ENCODE measurements at regions not wholly inside any gene's neighbourhood (a gene's known extent, or its start where the extent isn't known, plus 50 kb on each side); places are given as distances from the start of the nearest gene placed in this dataset.
"Not testable (repeated sequence)": the region's sequence is repeated elsewhere in the genome, so short reads cannot be mapped to it uniquely, and the experiment has no call there.

GRCh38 chrX:138849521-138849920 is 138.0 kb upstream of the FGF13 start:
- ATAC-seq (no peak), DNase-seq (no peak)
- intact Hi-C loops (cut with micrococcal nuclease): no loop called here

GRCh38 chrX:138847930-138848329 is 136.4 kb upstream of the FGF13 start:
- intact Hi-C loops (cut with micrococcal nuclease): no loop called here
- DNase-seq (no peak), ATAC-seq (no peak)

DNA sequence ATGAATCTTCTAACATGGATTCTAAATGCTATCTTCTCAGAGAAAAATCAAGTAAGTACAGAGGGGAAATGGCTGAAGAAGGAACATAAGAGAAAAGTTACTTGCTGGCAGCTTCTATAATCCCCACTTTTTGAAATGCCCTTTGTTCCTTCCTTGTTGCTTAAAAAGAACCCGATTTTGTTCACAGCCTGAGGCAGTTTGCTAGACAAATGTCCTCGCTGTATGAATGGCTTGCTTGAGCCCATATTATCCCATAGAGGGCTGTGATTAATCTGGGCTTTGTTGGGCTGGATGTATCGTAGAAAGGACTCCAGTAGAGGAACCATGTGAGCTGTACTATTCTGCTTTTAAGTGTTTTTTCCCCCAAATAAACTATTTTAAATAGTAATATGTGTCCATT is 134.3 kb upstream of the FGF13 start:
- no peak for ATAC-seq
- intact Hi-C loops (cut with micrococcal nuclease): no loop called here
- DNase-seq: no peak

DNA sequence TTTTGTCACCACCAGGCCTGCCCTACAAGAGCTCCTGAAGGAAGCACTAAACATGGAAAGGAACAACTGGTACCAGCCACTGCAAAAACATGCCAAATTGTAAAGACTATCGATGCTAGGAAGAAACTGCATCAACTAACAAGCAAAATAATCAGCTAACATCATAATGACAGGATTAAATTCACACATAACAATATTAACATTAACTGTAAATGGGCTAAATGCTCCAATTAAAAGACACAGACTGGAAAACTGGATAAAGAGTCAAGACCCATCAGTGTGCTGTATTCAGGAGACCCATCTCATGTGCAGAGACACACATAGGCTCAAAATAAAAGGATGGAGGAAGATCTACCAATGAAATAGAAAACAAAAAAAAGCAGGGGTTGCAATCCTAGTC is 95.9 kb upstream of the FGF13 start:
- ATAC-seq; DNase-seq; intact Hi-C loops (cut with micrococcal nuclease): not testable (repeated sequence)

DNA sequence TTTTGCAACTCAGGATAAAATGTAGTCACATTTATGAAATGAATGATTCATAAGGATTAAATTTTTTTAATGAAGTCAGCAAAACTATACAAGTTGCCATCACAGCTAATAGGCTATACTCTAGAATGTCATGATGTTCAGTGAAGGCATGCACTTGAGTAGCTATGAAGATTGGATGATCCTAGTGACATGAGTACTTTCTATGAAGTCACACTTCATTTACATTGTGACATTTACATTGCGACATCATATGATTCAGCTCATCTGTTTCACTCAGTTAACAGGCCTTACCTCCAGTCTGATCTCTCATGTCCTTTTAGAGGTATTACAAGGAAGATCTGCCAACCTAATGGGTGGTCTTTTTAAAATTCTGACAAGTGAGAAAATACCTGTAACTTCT is 82.7 kb upstream of the FGF13 start:
- intact Hi-C loops (cut with micrococcal nuclease): no loop called here
- DNase-seq (no peak), ATAC-seq (no peak)

DNA sequence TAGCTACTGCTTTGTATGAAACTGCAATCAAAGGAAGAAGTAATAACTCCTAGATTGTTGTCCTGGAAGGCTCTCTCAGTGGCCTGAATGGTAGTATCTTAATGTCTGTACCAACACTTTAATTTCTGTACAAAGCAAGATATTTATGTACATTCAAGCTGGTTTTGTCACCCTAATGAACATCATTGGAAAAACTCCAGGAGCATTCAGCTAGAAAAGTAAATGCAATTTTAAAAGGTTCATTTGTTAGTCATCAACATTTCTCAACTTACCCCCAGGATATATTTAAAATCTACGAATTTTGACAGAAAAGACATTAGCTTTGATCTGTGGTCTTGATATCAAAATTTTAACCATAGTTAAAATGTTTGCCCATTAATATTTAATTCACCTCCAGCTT is 80.0 kb upstream of the FGF13 start:
- no peak for ATAC-seq

GRCh38 chrX:138788771-138789170 is 77.3 kb upstream of the FGF13 start:
- intact Hi-C loops (cut with micrococcal nuclease): no loop called here
- no peak for DNase-seq
- ATAC-seq: no peak

More for the DNA sequence above, 80.0 kb upstream of the FGF13 start:
- intact Hi-C loops (cut with micrococcal nuclease): no loop called here
- no peak for DNase-seq

DNA sequence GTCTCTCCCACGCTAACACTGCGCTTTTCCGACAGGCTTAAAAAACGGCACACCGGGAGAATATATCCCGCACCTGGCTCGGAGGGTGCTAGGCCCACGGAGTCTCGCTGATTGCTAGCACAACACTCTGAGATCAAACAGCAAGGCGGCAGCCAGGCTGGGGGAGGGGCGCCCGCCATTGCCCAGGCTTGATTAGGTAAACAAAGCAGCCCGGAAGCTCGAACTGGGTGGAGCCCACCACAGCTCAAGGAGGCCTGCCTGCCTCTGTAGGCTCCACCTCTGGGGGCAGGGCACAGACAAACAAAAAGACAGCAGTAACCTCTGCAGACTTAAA is 67.0 kb upstream of the FGF13 start:
- intact Hi-C loops (cut with micrococcal nuclease); DNase-seq; ATAC-seq: not testable (repeated sequence)

DNA sequence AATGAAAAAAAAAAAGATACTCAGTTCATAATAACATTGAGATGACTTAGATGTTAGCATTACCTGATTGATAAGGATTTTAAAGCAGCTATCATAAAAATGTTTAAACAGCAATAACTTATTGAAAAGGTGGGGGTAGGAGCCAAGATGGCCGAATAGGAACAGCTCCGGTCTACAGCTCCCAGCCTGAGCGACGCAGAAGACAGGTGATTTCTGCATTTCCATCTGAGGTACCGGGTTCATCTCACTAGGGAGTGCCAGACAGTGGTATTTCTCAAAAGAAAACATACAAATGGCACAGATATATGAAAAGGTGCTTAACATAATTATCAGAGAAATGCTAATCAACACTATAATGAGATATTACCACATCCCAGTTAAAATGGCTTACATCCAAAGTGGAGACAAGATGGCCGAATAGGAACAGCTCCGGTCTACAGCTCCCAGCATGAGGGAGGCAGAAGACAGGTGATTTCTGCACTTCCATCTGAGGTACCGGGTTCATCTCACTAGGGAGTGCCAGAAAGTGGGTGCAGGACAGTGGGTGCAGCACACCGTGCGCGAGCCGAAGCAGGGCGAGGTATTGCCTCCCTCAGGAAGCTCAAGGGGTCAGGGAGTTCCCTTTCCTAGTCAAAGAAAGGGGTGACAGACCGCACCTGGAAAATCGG is 66.5 kb upstream of the FGF13 start:
- DNase-seq; intact Hi-C loops (cut with micrococcal nuclease); ATAC-seq: not testable (repeated sequence)

GRCh38 chrX:138777230-138777629 is 65.7 kb upstream of the FGF13 start:
- DNase-seq (no peak), ATAC-seq (no peak)
- intact Hi-C loops (cut with micrococcal nuclease): no loop called here

GRCh38 chrX:138775517-138775916 is 64.0 kb upstream of the FGF13 start:
- ATAC-seq: no peak
- DNase-seq: no peak
- intact Hi-C loops (cut with micrococcal nuclease): no loop called here

DNA sequence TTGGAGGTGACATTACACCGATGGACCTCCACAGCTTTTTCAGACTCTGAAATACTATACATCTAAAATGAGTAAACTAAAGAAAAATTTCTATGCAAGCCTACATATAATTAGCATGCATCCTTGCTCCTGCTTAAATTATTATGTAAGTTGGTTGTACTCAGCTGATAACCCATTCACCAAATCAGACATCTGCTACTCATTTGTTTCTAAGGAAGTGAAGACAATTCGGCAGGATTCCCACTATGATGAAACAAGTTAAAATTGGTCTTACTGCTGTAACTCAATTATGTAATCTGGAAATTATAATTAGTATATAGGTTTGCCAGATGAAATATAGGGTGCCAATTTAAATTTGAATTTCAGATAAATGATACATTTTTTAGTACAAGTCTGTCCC is 59.5 kb upstream of the FGF13 start:
- DNase-seq: no peak
- ATAC-seq: no peak
- intact Hi-C loops (cut with micrococcal nuclease): no loop called here

- DNase-seq (no peak), ATAC-seq (no peak)
- intact Hi-C loops (cut with micrococcal nuclease): no loop called here
These were observed 58.4 kb upstream of the FGF13 start for GRCh38 chrX:138769918-138770317.

- intact Hi-C loops (cut with micrococcal nuclease): no loop called here
- ATAC-seq: no peak
- DNase-seq: no peak
These were observed 53.5 kb upstream of the FGF13 start for GRCh38 chrX:138765051-138765450.

- intact Hi-C loops (cut with micrococcal nuclease): no loop called here
- ATAC-seq (no peak), DNase-seq (no peak)
These were observed 52.2 kb upstream of the FGF13 start for GRCh38 chrX:138763761-138764160.

DNA sequence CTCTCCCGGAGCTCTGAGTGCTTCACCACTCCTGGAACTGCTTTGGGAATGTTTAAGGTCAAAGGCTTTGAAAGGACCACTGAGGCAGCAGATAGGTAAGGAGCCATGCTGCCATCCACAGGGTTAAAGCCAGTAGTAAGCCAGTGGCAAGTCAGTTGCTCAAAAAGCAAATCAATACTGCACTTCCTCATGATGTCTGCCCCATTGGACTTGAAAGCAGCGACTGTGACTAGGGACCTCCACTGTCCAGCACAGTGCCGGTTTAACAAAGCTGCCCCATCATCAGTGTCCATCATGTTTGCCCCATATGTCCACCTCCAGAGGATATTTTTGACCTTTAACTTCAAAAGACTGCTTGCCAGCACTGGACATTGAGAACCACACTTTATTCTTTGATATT is 49.9 kb upstream of the FGF13 start:
- intact Hi-C loops (cut with micrococcal nuclease): no loop called here
- DNase-seq (no peak), ATAC-seq (no peak)

All from left ventricle myocardium superior (tissue), 1 donor.